Mesendoderm (in vitro differentiated cells): ENCODE measurements at regions not wholly inside any gene's neighbourhood (a gene's known extent, or its start where the extent isn't known, plus 50 kb on each side); places are given as distances from the start of the nearest gene placed in this dataset.
A peak's percentile ranks its signal among the peaks of the same experiment; 100 is the strongest.

Source experiments
- DNase-seq: peaks from one replicate; pipeline ENCODE4 v3.0.0; 2013
- H2AK5ac ChIP-seq: 2 replicates; pipeline ENCODE4 v1.6.1; 2013; ENCODE audit warnings: low read length, inconsistent platforms
- H2BK120ac ChIP-seq: 2 replicates; pipeline ENCODE4 v1.6.1; 2013; ENCODE audit warnings: low read depth, mild to moderate bottlenecking, low read length, moderate library complexity, mixed read lengths
- H2BK15ac ChIP-seq: replicated peaks from 2 replicates; pipeline ENCODE4 v1.6.1; 2013; ENCODE audit warnings: low read depth, mild to moderate bottlenecking, moderate library complexity
- H2BK5ac ChIP-seq: 2 replicates; pipeline ENCODE4 v1.6.1; 2013; ENCODE audit warnings: low read length, inconsistent platforms
- H3K18ac ChIP-seq: 2 replicates; pipeline ENCODE4 v1.6.1; 2013; ENCODE audit warnings: mild to moderate bottlenecking, low read length, mixed read lengths
- H3K23ac ChIP-seq: one replicate; pipeline ENCODE4 v1.6.1; 2013; ENCODE audit warnings: low read length
- H3K27ac ChIP-seq: 2 replicates; pipeline ENCODE4 v1.5.1; 2013; ENCODE audit warnings: low read depth, mild to moderate bottlenecking, inconsistent platforms, low read length, moderate library complexity
- H3K27me3 ChIP-seq: 2 replicates; pipeline ENCODE4 v1.6.1; 2013; ENCODE audit warnings: low read length, control low read depth, mild to moderate bottlenecking, inconsistent platforms; ENCODE audit not compliant: insufficient read depth, poor library complexity
- H3K36me3 ChIP-seq: 2 replicates; pipeline ENCODE4 v1.6.1; 2013; ENCODE audit warnings: low read length, inconsistent platforms; ENCODE audit not compliant: control insufficient read depth, insufficient read depth
- H3K4ac ChIP-seq: one replicate; pipeline ENCODE4 v1.6.1; 2013; ENCODE audit warnings: low read depth, mild to moderate bottlenecking, low read length, moderate library complexity
- H3K4me1 ChIP-seq: 2 replicates; pipeline ENCODE4 v1.6.1; 2013; ENCODE audit warnings: low read depth, low read length, inconsistent platforms; ENCODE audit not compliant: control insufficient read depth
- H3K4me2 ChIP-seq: 2 replicates; pipeline ENCODE4 v1.6.1; 2013; ENCODE audit warnings: low read length
- H3K4me3 ChIP-seq: 2 replicates; pipeline ENCODE4 v1.5.1; 2013; ENCODE audit warnings: mild to moderate bottlenecking, low read length
- H3K56ac ChIP-seq: one replicate; pipeline ENCODE4 v1.6.1; 2013; ENCODE audit warnings: low read length
- H3K79me1 ChIP-seq: 2 replicates; pipeline ENCODE4 v1.6.1; 2013; ENCODE audit warnings: low read length, inconsistent platforms
- H3K79me2 ChIP-seq: 2 replicates; pipeline ENCODE4 v1.6.1; 2013; ENCODE audit warnings: mild to moderate bottlenecking, low read length; ENCODE audit not compliant: control insufficient read depth, insufficient read depth
- H3K9ac ChIP-seq: 2 replicates; pipeline ENCODE4 v1.6.1; 2013; ENCODE audit warnings: low read length, inconsistent platforms
- H4K5ac ChIP-seq: one replicate; pipeline ENCODE4 v1.6.1; 2013; ENCODE audit warnings: low read length
- H4K8ac ChIP-seq: one replicate; pipeline ENCODE4 v1.6.1; 2013; ENCODE audit warnings: low read depth, mild to moderate bottlenecking, control low read depth, low read length, moderate library complexity
- WGBS: extraction: QIAGEN DNeasy Blood & Tissue Kit; methylation state at CpG from one replicate; pipeline ENCODE4 v1.1.7; 2013; ENCODE audit warnings: low lambda C conversion rate, missing lambda C conversion rate; ENCODE audit not compliant: insufficient coverage; ENCODE audit errors: extremely low coverage; 5-methylcytosine and 5-hydroxymethylcytosine counted together

- no peaks in the 10 kb centered on the region for H3K79me1 ChIP-seq
- DNase-seq: peak; percentile 56
- H3K4me3 ChIP-seq: no peak overlapping the region
- H3K4me1 ChIP-seq: no peaks in the 10 kb centered on the region
- H3K23ac ChIP-seq: no peak overlapping the region
- no peak overlapping the region for H3K9ac ChIP-seq
- H3K4me2 ChIP-seq: no peak overlapping the region
- no peaks in the 10 kb centered on the region for H3K36me3 ChIP-seq
- no peak overlapping the region for H4K8ac ChIP-seq
- no peak overlapping the region for H4K5ac ChIP-seq
- H2AK5ac ChIP-seq: no peak overlapping the region
- H3K18ac ChIP-seq: no peak overlapping the region
- no peak overlapping the region for H2BK15ac ChIP-seq
- no peak overlapping the region for H3K56ac ChIP-seq
- no peaks in the 10 kb centered on the region for H3K79me2 ChIP-seq
- H3K4ac ChIP-seq: no peak overlapping the region
- H3K27me3 ChIP-seq: no peaks in the 10 kb centered on the region
- no peak overlapping the region for H2BK5ac ChIP-seq
- no peak overlapping the region for H3K27ac ChIP-seq
- no CpG with 5 or more reads among the region's 5 CpGs for WGBS
- no peak overlapping the region for H2BK120ac ChIP-seq
Observed at GRCh38 chr14:37650356-37651037, 55.1 kb downstream of the TTC6 start.

GRCh38 chr14:37652042-37652441 is 56.6 kb downstream of the TTC6 start:
- H3K4me2 ChIP-seq: no peak overlapping the region
- WGBS: no CpG with 5 or more reads among the region's 4 CpGs
- no peak overlapping the region for H3K18ac ChIP-seq

GRCh38 chr14:37655418-37655817 is 60.0 kb downstream of the TTC6 start:
- no CpG with 5 or more reads among the region's 1 CpG for WGBS
- H3K4ac ChIP-seq: no peak overlapping the region
- no peak overlapping the region for H3K18ac ChIP-seq
- no peak overlapping the region for H4K8ac ChIP-seq
- no peak overlapping the region for H3K27ac ChIP-seq
- H3K56ac ChIP-seq: no peak overlapping the region
- no peak overlapping the region for H2BK15ac ChIP-seq
- DNase-seq: peak; percentile 10
- H3K4me2 ChIP-seq: no peak overlapping the region
- no peak overlapping the region for H3K9ac ChIP-seq
- H4K5ac ChIP-seq: no peak overlapping the region
- no peaks in the 10 kb centered on the region for H3K36me3 ChIP-seq
- H3K79me1 ChIP-seq: no peaks in the 10 kb centered on the region
- no peaks in the 10 kb centered on the region for H3K27me3 ChIP-seq
- H3K4me3 ChIP-seq: no peak overlapping the region
- no peak overlapping the region for H3K23ac ChIP-seq
- H3K4me1 ChIP-seq: no peaks in the 10 kb centered on the region
- no peak overlapping the region for H2AK5ac ChIP-seq
- no peak overlapping the region for H2BK5ac ChIP-seq
- H2BK120ac ChIP-seq: no peak overlapping the region
- H3K79me2 ChIP-seq: no peaks in the 10 kb centered on the region

More at GRCh38 chr14:37652042-37652441, 56.6 kb downstream of the TTC6 start:
- H2AK5ac ChIP-seq: no peak overlapping the region
- H3K79me2 ChIP-seq: no peaks in the 10 kb centered on the region
- H2BK120ac ChIP-seq: no peak overlapping the region
- H3K4ac ChIP-seq: no peak overlapping the region
- H3K9ac ChIP-seq: no peak overlapping the region
- no peak overlapping the region for H4K8ac ChIP-seq
- no peak overlapping the region for H3K27ac ChIP-seq
- H3K36me3 ChIP-seq: no peaks in the 10 kb centered on the region
- H3K4me3 ChIP-seq: no peak overlapping the region
- no peak for DNase-seq
- no peak overlapping the region for H2BK15ac ChIP-seq
- H3K79me1 ChIP-seq: no peaks in the 10 kb centered on the region
- H3K23ac ChIP-seq: no peak overlapping the region
- no peak overlapping the region for H4K5ac ChIP-seq
- no peak overlapping the region for H2BK5ac ChIP-seq
- no peaks in the 10 kb centered on the region for H3K4me1 ChIP-seq
- H3K56ac ChIP-seq: no peak overlapping the region
- no peaks in the 10 kb centered on the region for H3K27me3 ChIP-seq

- Histone ChIP-seq H3K79me2 (no peaks in the 10 kb centered on the region), H3K4me1 (no peaks in the 10 kb centered on the region), H3K27ac (no peak overlapping the region), H2BK15ac (no peak overlapping the region), H4K8ac (no peak overlapping the region), H3K36me3 (no peaks in the 10 kb centered on the region), H2BK5ac (no peak overlapping the region), H4K5ac (no peak overlapping the region), H3K9ac (no peak overlapping the region), H3K27me3 (no peaks in the 10 kb centered on the region), H2BK120ac (no peak overlapping the region), H3K4ac (no peak overlapping the region), H3K4me3 (no peak overlapping the region), H3K79me1 (no peaks in the 10 kb centered on the region), H3K18ac (no peak overlapping the region), H3K23ac (no peak overlapping the region), H3K4me2 (no peak overlapping the region), H2AK5ac (no peak overlapping the region), H3K56ac (no peak overlapping the region)
- no peak for DNase-seq
Observed at GRCh38 chr14:37658156-37658555, 62.7 kb downstream of the TTC6 start.

- Histone ChIP-seq H3K9ac (no peak overlapping the region), H3K18ac (no peak overlapping the region), H3K56ac (no peak overlapping the region), H3K27ac (no peak overlapping the region), H3K4ac (no peak overlapping the region), H3K4me2 (no peak overlapping the region), H3K79me2 (no peaks in the 10 kb centered on the region), H2AK5ac (no peak overlapping the region), H3K27me3 (no peaks in the 10 kb centered on the region), H2BK120ac (no peak overlapping the region), H3K4me1 (no peaks in the 10 kb centered on the region), H4K5ac (no peak overlapping the region), H2BK15ac (no peak overlapping the region), H2BK5ac (no peak overlapping the region), H3K36me3 (no peaks in the 10 kb centered on the region), H3K79me1 (no peaks in the 10 kb centered on the region), H3K23ac (no peak overlapping the region), H4K8ac (no peak overlapping the region), H3K4me3 (no peak overlapping the region)
- no peak for DNase-seq
Observed at GRCh38 chr14:37663498-37663897, 68.1 kb downstream of the TTC6 start.

GRCh38 chr14:37665479-37665878 is 70.0 kb downstream of the TTC6 start:
- no peak overlapping the region for H4K5ac ChIP-seq
- no peaks in the 10 kb centered on the region for H3K79me2 ChIP-seq
- H3K9ac ChIP-seq: no peak overlapping the region
- no peaks in the 10 kb centered on the region for H3K36me3 ChIP-seq
- no peak overlapping the region for H2BK15ac ChIP-seq
- H3K4me3 ChIP-seq: no peak overlapping the region
- H2BK120ac ChIP-seq: no peak overlapping the region
- H3K4me2 ChIP-seq: no peak overlapping the region
- H3K27ac ChIP-seq: no peak overlapping the region
- no peak overlapping the region for H2AK5ac ChIP-seq
- H3K18ac ChIP-seq: no peak overlapping the region
- no peak overlapping the region for H3K56ac ChIP-seq
- H3K4ac ChIP-seq: no peak overlapping the region
- H2BK5ac ChIP-seq: no peak overlapping the region
- no peak overlapping the region for H3K23ac ChIP-seq
- H3K27me3 ChIP-seq: no peaks in the 10 kb centered on the region
- H3K4me1 ChIP-seq: no peaks in the 10 kb centered on the region
- no peak for DNase-seq
- H3K79me1 ChIP-seq: no peaks in the 10 kb centered on the region
- no peak overlapping the region for H4K8ac ChIP-seq
- no CpG with 5 or more reads among the region's 4 CpGs for WGBS
